T-helper 1 cell treated with Interleukin-12 subunit alpha and Interleukin-12 subunit beta and Interleukin-4 antibody, amounts not matched to agents 30 μg/mL and 1 μg/mL, for 36 hours (primary cell): ENCODE measurements at regions not wholly inside any gene's neighbourhood (a gene's known extent, or its start where the extent isn't known, plus 50 kb on each side); places are given as distances from the start of the nearest gene placed in this dataset.
"Not testable (repeated sequence)": the region's sequence is repeated elsewhere in the genome, so short reads cannot be mapped to it uniquely, and the experiment has no call there.

Source experiments
- H3K27ac Mint-ChIP-seq: one replicate; pipeline ENCODE4 v1.8.0; 2021; ENCODE audit warnings: mild to moderate bottlenecking, mixed read lengths
- H3K27me3 Mint-ChIP-seq: one replicate; pipeline ENCODE4 v1.8.0; 2021; ENCODE audit warnings: low read depth, mixed read lengths
- H3K36me3 Mint-ChIP-seq: one replicate; pipeline ENCODE4 v1.8.0; 2021; ENCODE audit warnings: low read depth, mixed read lengths
- H3K4me1 Mint-ChIP-seq: one replicate; pipeline ENCODE4 v1.8.0; 2021; ENCODE audit warnings: low read depth, mixed read lengths
- H3K4me3 Mint-ChIP-seq: one replicate; pipeline ENCODE4 v1.8.0; 2021; ENCODE audit warnings: mild to moderate bottlenecking, moderate library complexity, mixed read lengths
- H3K9me3 Mint-ChIP-seq: one replicate; pipeline ENCODE4 v1.8.0; 2021; ENCODE audit warnings: mixed read lengths

DNA sequence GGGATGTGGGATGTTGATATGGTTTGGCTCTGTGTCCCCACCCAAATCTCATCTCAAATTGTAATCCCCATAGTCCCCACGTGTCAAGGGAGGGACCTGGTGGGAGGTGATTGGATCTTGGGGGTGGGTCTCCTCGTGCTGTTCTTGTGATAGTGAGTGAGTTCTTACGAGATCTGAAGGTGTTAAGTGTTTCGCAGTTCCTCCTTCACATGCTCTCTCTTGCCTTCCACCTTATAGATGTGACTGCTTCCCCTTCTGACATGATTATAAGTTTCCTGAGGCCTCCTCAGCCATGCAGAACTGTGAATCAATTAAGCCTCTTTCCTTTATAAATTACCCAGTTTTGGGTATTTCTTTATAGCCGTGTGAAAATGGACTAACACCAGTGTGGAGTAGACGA, 130.1 kb upstream of the KCNE2 start:
- H3K36me3 Mint-ChIP-seq, H3K4me3 Mint-ChIP-seq, H3K4me1 Mint-ChIP-seq, H3K9me3 Mint-ChIP-seq, H3K27ac Mint-ChIP-seq: not testable (repeated sequence)
- H3K27me3 Mint-ChIP-seq: peaks cover 22% of the 10 kb centered on the region

DNA sequence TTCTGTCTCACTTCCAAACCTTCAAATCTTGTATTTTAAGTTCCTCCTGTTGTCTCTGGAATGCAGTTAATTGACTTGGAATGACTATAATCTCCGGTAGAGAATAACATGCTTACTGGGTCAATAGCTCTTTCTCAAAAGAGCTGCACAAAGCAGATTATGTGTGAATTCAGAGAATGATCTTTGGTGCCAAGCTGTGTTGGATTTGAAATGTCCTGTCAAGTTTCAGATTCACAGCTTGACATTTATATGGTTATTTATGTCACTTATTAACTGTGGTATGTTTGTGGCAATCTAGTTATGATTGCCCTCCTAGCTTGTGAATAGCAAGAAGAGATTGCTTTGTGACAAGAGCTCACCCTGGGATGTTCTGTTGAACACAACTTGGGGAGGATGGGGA, 128.3 kb upstream of the KCNE2 start:
- peaks cover 2% of the 10 kb centered on the region for H3K4me1 Mint-ChIP-seq
- H3K36me3 Mint-ChIP-seq: no peaks in the 10 kb centered on the region
- H3K9me3 Mint-ChIP-seq: no peaks in the 10 kb centered on the region
- no peak overlapping the region for H3K27ac Mint-ChIP-seq
- H3K27me3 Mint-ChIP-seq: peaks cover 23% of the 10 kb centered on the region
- H3K4me3 Mint-ChIP-seq: no peak overlapping the region

DNA sequence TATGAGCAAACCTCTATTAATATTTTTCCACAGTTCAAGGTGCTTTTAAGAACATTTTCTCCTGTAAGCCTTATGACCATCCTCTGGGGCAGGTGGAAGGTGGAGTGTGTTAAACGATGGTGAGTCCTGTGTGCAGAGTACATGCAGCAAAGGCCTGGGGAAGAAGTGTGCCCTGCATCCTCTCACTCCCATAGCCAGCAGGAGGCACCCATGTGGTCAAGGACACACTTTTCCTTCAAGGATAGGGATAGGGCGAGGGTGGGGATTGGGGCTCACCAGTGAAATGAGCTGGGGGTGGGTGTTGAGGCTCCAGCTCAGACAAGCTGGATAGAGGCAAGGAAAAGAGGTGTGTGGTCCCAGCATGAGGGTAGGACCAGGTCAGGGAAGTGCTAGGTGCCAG, 120.8 kb upstream of the KCNE2 start:
- H3K36me3 Mint-ChIP-seq: no peaks in the 10 kb centered on the region
- no peak overlapping the region for H3K27ac Mint-ChIP-seq
- H3K4me3 Mint-ChIP-seq: no peak overlapping the region
- peaks cover 10% of the 10 kb centered on the region for H3K9me3 Mint-ChIP-seq
- H3K4me1 Mint-ChIP-seq: peaks cover 2% of the 10 kb centered on the region
- peaks cover 4% of the 10 kb centered on the region for H3K27me3 Mint-ChIP-seq

DNA sequence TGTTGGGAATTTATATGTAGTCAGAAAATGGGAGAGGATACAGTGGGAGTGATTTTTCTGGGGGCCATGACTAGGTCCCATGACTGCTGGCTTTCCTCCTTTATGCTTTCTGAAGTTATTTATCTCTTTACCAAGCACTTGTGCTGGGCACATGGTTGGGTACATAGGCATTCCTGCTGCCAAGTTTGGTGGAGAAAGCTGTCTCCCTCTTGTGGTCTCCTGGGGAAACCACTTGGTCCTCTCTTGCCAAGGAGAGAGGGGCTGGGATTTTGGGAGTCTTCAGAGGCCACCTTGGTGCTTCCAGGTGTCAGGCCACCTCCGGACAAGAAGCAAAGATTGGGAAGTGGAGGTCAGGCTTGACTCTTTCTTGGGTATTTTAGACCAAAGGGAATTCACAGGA, 120.2 kb upstream of the KCNE2 start:
- H3K36me3 Mint-ChIP-seq: no peaks in the 10 kb centered on the region
- H3K27me3 Mint-ChIP-seq: peaks cover 3% of the 10 kb centered on the region
- peaks cover 10% of the 10 kb centered on the region for H3K9me3 Mint-ChIP-seq
- no peak overlapping the region for H3K4me3 Mint-ChIP-seq
- H3K4me1 Mint-ChIP-seq: peaks cover 2% of the 10 kb centered on the region
- H3K27ac Mint-ChIP-seq: no peak overlapping the region

DNA sequence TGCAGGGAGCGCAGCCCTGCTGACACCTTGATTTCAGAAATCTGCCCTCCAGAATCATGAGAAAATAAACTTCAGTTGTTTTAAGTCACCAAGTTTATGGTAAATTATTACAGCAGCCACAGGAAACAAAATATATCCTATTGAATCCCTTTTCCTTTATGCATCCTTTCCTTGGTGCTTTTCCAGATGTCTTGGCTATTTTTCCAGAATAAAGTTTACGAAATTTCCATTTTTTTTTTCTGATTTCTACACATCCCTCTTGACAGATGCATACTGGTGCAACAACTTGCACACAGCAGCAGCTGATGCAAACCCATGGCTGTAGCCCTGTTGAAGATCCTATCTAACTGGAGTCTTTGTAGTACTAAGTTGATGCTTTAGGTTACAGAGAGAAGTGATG, 111.1 kb upstream of the KCNE2 start:
- peaks cover 4% of the 10 kb centered on the region for H3K36me3 Mint-ChIP-seq
- no peak overlapping the region for H3K27ac Mint-ChIP-seq
- H3K9me3 Mint-ChIP-seq: peaks cover 36% of the 10 kb centered on the region
- no peak overlapping the region for H3K4me3 Mint-ChIP-seq
- H3K27me3 Mint-ChIP-seq: peaks cover 17% of the 10 kb centered on the region
- H3K4me1 Mint-ChIP-seq: no peaks in the 10 kb centered on the region

DNA sequence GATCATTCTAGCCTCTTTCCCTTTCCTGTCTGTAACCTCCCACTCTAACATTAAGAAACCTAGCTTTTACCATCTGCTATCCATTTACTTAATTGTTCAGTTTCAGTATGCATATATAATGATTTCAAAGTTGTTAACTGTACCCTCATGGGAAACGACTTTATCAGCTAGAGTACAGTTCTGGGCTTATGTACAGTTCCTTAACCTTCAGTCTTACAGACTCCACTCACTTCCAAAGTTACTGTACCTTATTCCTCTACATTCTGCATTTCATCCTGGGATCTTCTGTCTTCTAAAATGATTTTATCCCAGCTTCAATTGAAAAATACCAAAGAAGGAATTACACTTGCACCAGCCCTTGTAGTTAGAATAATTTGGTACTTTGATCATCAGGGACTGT, 108.7 kb upstream of the KCNE2 start:
- Mint-ChIP-seq H3K27me3 (peaks cover 22% of the 10 kb centered on the region), H3K9me3 (peaks cover 38% of the 10 kb centered on the region), H3K27ac (no peak overlapping the region), H3K4me3 (no peak overlapping the region), H3K36me3 (peaks cover 4% of the 10 kb centered on the region), H3K4me1 (no peaks in the 10 kb centered on the region)

DNA sequence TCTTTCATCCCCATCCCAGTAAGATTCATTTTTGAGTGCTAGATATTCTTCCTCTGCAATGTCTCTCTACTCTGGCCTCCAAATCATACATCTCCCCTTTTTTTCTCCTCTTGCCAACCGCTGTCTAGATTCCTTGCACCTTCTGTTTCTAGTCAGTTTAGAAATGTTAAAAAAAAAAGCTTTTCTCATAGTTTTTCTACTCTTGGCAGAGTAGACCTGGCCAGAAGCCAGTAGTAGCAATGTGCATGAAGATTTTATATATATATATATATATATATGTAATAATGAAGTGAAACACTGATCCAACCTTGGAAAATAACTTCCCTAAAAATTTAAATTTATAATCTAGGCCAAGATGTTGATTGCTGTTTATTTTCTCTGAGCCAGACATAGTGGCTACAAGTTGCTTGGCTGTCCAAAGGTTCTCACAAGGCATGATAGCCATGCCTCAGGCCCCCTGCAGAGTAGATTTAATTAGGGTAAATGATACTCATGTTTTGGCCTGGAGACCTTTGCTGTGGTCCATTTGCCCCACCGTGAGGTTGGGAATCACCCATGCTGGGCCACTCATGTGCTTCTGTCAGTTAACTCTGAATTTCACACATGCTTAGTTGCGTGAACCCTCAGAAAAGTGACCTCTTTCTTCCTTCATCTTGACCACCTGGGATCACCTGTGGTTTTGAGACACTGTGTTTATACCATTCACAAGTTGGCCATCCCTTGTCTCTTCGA, 103.4 kb upstream of the KCNE2 start:
- Mint-ChIP-seq H3K27me3 (peaks cover 16% of the 10 kb centered on the region), H3K4me3 (no peak overlapping the region), H3K4me1 (no peaks in the 10 kb centered on the region), H3K9me3 (peaks cover 18% of the 10 kb centered on the region), H3K27ac (no peak overlapping the region), H3K36me3 (peaks cover 5% of the 10 kb centered on the region)

DNA sequence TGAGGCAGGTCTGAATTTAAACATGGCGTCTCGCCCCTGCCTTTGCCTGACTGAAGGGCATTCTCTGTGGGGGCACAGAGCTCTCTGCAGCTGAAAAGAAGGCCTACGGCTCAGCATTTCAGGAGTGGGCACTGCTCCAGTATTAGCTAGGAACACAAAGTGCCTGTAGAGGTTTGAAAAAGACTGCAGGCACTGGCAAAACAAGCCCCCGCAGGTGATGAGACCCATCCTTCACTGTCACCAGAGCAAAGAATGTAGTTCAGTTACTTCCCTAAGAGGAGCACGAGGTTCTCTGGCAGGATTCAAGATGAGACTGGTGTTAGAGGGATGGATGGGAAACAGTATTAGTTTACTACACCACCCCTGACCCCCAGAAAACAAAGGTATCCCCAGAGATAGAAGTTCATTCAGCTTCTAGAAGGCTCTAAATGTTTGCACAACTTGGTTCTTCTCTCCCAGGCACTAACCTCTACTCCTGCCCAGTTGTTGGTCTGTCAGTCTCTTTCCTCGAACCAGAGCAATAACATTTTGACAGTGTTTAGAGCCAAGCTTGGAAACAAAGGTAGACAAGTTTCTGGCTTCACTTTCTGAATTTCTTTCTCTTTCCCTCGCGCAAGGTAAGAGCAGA, 101.9 kb upstream of the KCNE2 start:
- peaks cover 13% of the 10 kb centered on the region for H3K27me3 Mint-ChIP-seq
- peaks cover 15% of the 10 kb centered on the region for H3K9me3 Mint-ChIP-seq
- H3K4me3 Mint-ChIP-seq: no peak overlapping the region
- peaks cover 5% of the 10 kb centered on the region for H3K36me3 Mint-ChIP-seq
- no peak overlapping the region for H3K27ac Mint-ChIP-seq
- no peaks in the 10 kb centered on the region for H3K4me1 Mint-ChIP-seq

DNA sequence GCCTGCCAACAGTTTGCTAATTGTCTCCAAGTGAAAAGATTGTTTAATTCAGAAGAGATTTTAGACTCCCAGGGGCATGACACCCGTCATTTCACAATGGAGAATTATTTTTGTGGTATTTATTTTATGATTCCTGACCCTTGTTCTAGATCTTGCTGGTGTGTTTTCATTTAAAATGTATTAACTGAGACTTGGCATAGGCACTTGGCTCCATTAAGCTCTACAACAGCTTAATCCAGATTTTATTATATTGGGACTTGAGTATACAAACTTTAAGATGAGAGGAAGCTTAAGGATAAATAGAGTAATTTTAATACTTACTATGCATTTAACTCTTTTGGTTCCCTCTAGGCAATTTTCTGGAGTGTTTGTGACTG, 101.3 kb upstream of the KCNE2 start:
- H3K4me1 Mint-ChIP-seq: no peaks in the 10 kb centered on the region
- H3K36me3 Mint-ChIP-seq: peaks cover 5% of the 10 kb centered on the region
- H3K27me3 Mint-ChIP-seq: peaks cover 9% of the 10 kb centered on the region
- H3K27ac Mint-ChIP-seq: no peak overlapping the region
- H3K9me3 Mint-ChIP-seq: peaks cover 15% of the 10 kb centered on the region
- no peak overlapping the region for H3K4me3 Mint-ChIP-seq

DNA sequence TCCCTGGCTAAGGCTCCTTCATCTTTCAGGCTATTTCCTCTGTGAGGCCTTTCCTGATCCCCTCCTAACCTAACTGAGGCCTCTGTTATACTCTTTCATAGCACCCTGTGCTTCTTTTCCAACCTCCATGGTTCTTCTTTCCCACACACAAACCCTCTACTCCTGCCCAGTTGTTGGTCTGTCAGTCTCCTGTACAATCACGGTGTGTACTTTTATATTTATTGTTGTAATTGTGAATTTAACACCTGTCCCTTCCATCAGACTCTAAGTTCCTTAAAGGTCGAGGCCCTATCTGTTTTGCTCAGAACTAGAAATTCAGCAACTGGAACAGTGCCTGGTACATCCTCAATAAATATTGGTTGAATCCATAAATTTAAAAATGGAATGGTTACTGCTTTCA, 100.2 kb upstream of the KCNE2 start:
- H3K27ac Mint-ChIP-seq: no peak overlapping the region
- H3K36me3 Mint-ChIP-seq: peaks cover 5% of the 10 kb centered on the region
- H3K9me3 Mint-ChIP-seq: peaks cover 14% of the 10 kb centered on the region
- no peaks in the 10 kb centered on the region for H3K4me1 Mint-ChIP-seq
- peaks cover 4% of the 10 kb centered on the region for H3K27me3 Mint-ChIP-seq
- H3K4me3 Mint-ChIP-seq: no peak overlapping the region

DNA sequence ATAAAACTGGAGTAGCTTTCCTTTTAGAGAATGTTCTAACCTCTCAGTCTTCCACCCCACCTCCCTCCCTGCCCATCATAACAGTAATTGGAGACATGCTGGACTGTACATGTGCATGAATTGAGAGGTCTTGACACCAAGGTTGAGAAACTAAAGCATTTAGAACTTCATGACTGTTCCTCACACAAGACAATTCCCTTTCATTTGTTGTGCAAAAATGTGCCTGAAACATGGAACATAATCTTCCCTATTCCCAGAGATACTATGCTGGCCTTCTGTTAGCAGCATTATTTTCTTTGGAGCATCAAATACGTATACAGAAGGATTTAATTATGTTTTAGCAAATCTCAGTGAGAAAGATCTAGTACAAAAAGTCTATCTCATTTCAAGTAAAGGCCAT, 97.5 kb upstream of the KCNE2 start:
- Mint-ChIP-seq H3K27ac (no peak overlapping the region), H3K4me1 (no peaks in the 10 kb centered on the region), H3K27me3 (peaks cover 10% of the 10 kb centered on the region), H3K4me3 (no peak overlapping the region), H3K9me3 (peaks cover 12% of the 10 kb centered on the region), H3K36me3 (peaks cover 5% of the 10 kb centered on the region)

DNA sequence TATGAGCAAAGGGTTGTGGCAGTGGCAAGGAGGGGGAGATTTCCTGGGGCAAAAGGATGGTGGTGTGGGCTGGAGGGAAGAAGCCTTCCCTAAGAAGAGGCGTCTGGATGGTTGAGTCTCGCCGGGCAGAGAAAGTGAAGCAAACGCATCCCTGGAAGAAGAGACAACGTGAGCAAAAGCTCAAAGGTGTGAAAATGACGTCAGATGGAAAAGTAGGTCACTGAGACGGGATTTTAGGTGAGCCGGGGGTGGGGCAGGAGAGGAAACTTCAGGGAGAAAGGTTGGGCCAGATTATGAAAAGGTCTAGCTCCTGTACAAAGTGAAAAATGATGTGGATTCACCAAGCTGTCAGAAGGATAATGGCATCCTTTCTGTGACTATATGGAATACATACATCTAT, 95.3 kb upstream of the KCNE2 start:
- Mint-ChIP-seq H3K27ac (no peak overlapping the region), H3K9me3 (peaks cover 6% of the 10 kb centered on the region), H3K4me1 (no peaks in the 10 kb centered on the region), H3K36me3 (no peaks in the 10 kb centered on the region), H3K4me3 (no peak overlapping the region), H3K27me3 (peaks cover 25% of the 10 kb centered on the region)

DNA sequence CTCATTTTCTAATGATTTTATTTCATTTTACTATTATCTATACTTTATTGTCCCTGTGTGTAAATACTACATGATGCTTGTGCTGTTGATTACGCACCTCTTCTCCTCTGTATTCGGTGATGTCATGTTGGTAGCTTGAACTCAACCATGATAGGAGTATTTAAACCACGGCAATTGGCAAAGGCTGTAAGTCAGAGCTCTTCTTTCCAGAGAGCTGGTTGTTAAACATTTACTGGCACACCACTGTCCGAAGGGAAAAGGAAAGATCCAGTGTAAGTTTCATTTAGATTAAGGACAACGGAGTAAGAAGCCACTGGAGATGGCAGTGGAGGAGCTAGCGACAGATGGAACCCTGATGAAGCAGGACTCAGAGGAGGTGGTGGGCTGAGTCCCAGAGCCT, 93.4 kb upstream of the KCNE2 start:
- peaks cover 4% of the 10 kb centered on the region for H3K9me3 Mint-ChIP-seq
- H3K27me3 Mint-ChIP-seq: peaks cover 31% of the 10 kb centered on the region
- H3K4me1 Mint-ChIP-seq: no peaks in the 10 kb centered on the region
- no peak overlapping the region for H3K27ac Mint-ChIP-seq
- H3K4me3 Mint-ChIP-seq: no peak overlapping the region
- H3K36me3 Mint-ChIP-seq: no peaks in the 10 kb centered on the region

DNA sequence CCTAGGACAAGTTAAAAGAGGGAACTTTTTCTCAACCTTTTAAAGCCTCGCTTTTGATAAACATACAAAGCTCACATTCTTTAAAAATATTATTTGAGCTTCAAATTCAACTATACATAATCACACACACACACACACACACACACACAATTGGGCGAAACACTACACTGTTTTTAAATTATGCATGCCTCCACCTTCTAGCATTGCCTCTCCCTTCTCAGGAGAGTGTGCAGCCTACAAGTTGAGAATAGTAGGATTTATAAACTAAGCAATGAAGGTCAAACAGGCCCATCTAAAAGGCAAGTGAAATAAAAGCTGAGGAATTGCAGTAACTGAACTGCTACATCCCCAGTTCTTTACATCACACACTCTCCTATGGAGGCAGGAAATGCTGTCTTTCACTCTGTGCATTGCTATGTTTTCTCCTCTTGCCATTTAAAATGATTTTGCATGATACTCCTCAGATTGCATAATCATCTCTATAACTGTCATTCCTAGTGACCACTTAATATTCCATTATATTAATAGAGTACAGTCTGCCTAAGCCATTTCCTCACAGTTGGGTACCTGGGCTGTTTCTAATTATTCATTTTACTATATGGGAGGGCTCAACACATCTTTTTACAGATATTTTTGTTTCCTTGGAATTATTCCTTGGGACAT, 92.5 kb upstream of the KCNE2 start:
- peaks cover 31% of the 10 kb centered on the region for H3K27me3 Mint-ChIP-seq
- peaks cover 4% of the 10 kb centered on the region for H3K9me3 Mint-ChIP-seq
- H3K4me3 Mint-ChIP-seq: no peak overlapping the region
- H3K27ac Mint-ChIP-seq: no peak overlapping the region
- no peaks in the 10 kb centered on the region for H3K4me1 Mint-ChIP-seq
- H3K36me3 Mint-ChIP-seq: no peaks in the 10 kb centered on the region

DNA sequence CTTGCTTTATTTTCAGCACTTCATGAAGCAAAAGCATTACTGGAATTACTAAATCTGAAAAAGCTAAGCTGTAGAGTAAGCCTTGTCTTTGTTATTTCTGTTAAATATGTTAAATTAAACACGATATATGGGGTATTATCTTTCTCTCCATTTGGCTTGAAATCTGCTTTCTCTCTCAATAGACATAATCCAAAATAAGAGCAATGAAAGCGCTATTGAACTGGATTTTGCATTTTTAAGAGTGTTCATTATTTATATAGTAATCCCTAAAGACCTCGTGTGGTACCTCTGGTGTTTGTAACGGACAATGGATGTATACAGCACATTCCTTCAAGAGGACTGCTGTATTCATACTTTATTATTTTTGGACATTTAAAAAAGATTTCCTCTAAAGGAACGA, 91.5 kb upstream of the KCNE2 start:
- Mint-ChIP-seq H3K36me3 (peaks cover 6% of the 10 kb centered on the region), H3K4me3 (no peak overlapping the region), H3K9me3 (peaks cover 11% of the 10 kb centered on the region), H3K27me3 (peaks cover 31% of the 10 kb centered on the region), H3K4me1 (peaks cover 8% of the 10 kb centered on the region), H3K27ac (no peak overlapping the region)
